ENCODE measurements at regions not wholly inside any gene's neighbourhood (a gene's known extent, or its start where the extent isn't known, plus 50 kb on each side); places are given as distances from the start of the nearest gene placed in this dataset.

DNA sequence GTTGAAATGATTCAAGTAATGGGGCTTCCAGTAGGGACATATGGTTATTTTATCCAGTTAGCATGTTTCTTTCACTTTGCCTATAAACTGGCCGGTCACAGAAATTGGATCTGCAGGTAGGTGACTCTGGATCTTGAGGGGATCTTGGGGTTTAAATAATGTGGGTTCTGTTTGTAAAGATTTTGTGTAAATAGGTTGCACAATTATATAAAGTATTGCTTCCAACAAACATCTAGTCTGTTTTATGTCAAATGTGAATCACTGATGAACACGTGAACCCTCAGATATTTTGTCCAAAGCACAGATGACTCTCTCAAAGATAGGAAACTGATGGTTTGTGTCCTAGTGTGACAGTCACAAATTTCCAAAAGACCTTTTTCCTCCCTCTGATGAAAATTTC, 98.4 kb downstream of the ZIC5 start:
- no peak overlapping the region for H3K27ac ChIP-seq (ENCODE audit: low read depth in 2 of 2, low read length in 2 of 2)
- H3K4me3 ChIP-seq (ENCODE audit: low read length in 2 of 2) = no peak overlapping the region
- H3K4me1 ChIP-seq (ENCODE audit: control insufficient read depth in 2 of 2, insufficient read depth in 2 of 2, low read length in 2 of 2) = no peaks in the 10 kb centered on the region
- no peaks in the 10 kb centered on the region for H3K36me3 ChIP-seq (ENCODE audit: control insufficient read depth in 2 of 2, insufficient read depth in 2 of 2, low read length in 2 of 2)
- no peaks in the 10 kb centered on the region for H3K9me3 ChIP-seq (ENCODE audit: control insufficient read depth in 2 of 2, low read length in 2 of 2)
- no peak overlapping the region for H3K9ac ChIP-seq (ENCODE audit: low read depth in 1 of 2, low read length in 2 of 2)
- no peaks in the 10 kb centered on the region for H3K27me3 ChIP-seq (ENCODE audit: control insufficient read depth in 2 of 2, insufficient read depth in 2 of 2, low read length in 2 of 2)

DNA sequence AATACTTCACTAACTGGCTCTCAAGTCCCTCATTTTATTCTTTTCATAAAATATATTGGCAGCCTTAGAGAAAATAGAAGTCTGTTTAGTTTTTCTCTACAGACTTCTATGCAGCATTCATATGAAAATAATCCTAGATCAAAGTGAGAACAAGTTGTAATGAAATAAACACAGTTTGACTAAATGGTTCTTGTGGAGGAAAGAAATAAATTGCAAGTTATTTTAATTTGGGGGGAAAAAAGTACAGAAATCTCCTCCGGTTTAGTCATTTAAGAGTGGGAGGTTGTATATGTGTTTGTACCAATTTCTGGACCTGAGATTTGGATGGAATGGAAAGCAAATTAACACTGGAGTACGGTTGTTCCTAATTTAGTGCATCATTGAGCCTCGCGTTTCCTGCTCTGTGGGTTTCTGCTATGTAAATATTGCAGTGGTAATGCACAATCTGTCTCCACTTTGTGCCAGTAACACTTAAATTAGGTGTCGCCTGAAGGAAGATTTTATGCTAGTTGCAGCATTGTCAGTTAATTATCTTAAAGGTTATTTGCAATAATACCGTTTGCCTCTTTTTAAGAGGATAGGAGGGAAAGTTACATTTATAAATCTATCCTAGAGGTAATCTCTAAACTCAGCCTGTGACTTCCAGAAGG, 100.2 kb downstream of the ZIC5 start:
- no peaks in the 10 kb centered on the region for H3K27me3 ChIP-seq (ENCODE audit: control insufficient read depth in 2 of 2, insufficient read depth in 2 of 2, low read length in 2 of 2)
- no peak overlapping the region for H3K27ac ChIP-seq (ENCODE audit: low read depth in 2 of 2, low read length in 2 of 2)
- H3K9me3 ChIP-seq (ENCODE audit: control insufficient read depth in 2 of 2, low read length in 2 of 2) = no peaks in the 10 kb centered on the region
- no peaks in the 10 kb centered on the region for H3K4me1 ChIP-seq (ENCODE audit: control insufficient read depth in 2 of 2, insufficient read depth in 2 of 2, low read length in 2 of 2)
- no peak overlapping the region for H3K4me3 ChIP-seq (ENCODE audit: low read length in 2 of 2)
- H3K9ac ChIP-seq (ENCODE audit: low read depth in 1 of 2, low read length in 2 of 2) = no peak overlapping the region
- H3K36me3 ChIP-seq (ENCODE audit: control insufficient read depth in 2 of 2, insufficient read depth in 2 of 2, low read length in 2 of 2) = no peaks in the 10 kb centered on the region

DNA sequence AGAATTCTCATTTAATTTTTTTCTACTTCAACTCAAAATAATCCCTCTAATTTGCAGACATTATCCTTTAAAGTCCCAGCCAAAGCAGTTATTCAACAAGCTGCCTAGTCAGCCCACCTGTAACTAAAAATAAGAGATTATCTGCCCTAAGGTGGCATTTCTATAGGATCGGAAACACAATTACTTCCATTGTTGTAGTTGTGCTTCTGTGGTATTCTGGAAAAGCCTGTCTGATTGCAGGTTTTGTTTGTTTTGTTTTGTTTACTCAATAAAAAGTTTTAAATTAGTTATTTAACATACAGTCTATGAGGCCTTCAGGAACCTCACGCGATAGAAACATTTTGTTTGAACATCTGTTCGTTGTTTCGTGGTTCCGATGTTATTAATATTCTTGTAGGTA, 101.0 kb downstream of the ZIC5 start:
- Histone ChIP-seq H3K27ac (ENCODE audit: low read depth in 2 of 2, low read length in 2 of 2) (no peak overlapping the region), H3K9ac (ENCODE audit: low read depth in 1 of 2, low read length in 2 of 2) (no peak overlapping the region), H3K27me3 (ENCODE audit: control insufficient read depth in 2 of 2, insufficient read depth in 2 of 2, low read length in 2 of 2) (no peaks in the 10 kb centered on the region), H3K36me3 (ENCODE audit: control insufficient read depth in 2 of 2, insufficient read depth in 2 of 2, low read length in 2 of 2) (no peaks in the 10 kb centered on the region), H3K4me1 (ENCODE audit: control insufficient read depth in 2 of 2, insufficient read depth in 2 of 2, low read length in 2 of 2) (no peaks in the 10 kb centered on the region), H3K4me3 (ENCODE audit: low read length in 2 of 2) (no peak overlapping the region), H3K9me3 (ENCODE audit: control insufficient read depth in 2 of 2, low read length in 2 of 2) (no peaks in the 10 kb centered on the region)

DNA sequence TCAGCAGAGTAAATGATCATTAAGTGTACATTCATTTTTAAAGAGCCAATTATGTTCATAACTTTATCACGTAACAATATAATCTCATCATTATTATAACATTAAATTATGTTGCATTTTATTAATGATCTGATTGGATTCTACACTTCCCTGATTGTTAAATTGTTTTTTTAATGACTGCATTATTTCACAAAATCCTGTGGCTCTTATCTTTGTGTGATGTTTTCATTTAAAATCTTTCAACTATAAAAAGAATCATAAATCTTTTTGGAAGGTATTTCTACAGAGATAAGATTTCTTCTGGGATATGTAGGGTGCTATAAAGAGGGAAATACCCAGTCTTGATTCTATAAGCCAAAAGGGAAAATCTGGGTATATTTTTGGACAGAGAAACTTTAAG, 101.7 kb downstream of the ZIC5 start:
- Histone ChIP-seq H3K4me3 (ENCODE audit: low read length in 2 of 2) (no peak overlapping the region), H3K27me3 (ENCODE audit: control insufficient read depth in 2 of 2, insufficient read depth in 2 of 2, low read length in 2 of 2) (no peaks in the 10 kb centered on the region), H3K36me3 (ENCODE audit: control insufficient read depth in 2 of 2, insufficient read depth in 2 of 2, low read length in 2 of 2) (no peaks in the 10 kb centered on the region), H3K27ac (ENCODE audit: low read depth in 2 of 2, low read length in 2 of 2) (no peak overlapping the region), H3K9ac (ENCODE audit: low read depth in 1 of 2, low read length in 2 of 2) (no peak overlapping the region), H3K9me3 (ENCODE audit: control insufficient read depth in 2 of 2, low read length in 2 of 2) (no peaks in the 10 kb centered on the region), H3K4me1 (ENCODE audit: control insufficient read depth in 2 of 2, insufficient read depth in 2 of 2, low read length in 2 of 2) (no peaks in the 10 kb centered on the region)

DNA sequence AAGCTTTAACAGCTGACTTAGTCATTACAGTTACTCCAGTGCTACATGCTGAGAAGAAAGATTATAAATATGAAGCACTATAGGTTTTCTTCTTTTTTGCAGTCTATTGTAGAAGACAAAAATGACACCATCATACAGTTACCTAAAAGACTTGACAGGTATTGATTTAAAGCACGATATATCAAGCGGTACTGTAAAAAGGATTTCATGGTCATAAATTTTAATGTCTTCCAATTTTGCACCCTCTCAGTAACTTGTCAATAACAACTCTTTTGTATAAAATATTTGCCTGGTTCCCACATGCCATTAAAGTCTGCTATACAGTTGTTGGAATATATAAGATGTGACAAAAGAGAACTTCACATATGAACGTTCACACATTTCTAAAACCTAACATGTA, 102.8 kb downstream of the ZIC5 start:
- Histone ChIP-seq H3K27ac (ENCODE audit: low read depth in 2 of 2, low read length in 2 of 2) (no peak overlapping the region), H3K4me3 (ENCODE audit: low read length in 2 of 2) (no peak overlapping the region), H3K9ac (ENCODE audit: low read depth in 1 of 2, low read length in 2 of 2) (no peak overlapping the region), H3K9me3 (ENCODE audit: control insufficient read depth in 2 of 2, low read length in 2 of 2) (no peaks in the 10 kb centered on the region), H3K4me1 (ENCODE audit: control insufficient read depth in 2 of 2, insufficient read depth in 2 of 2, low read length in 2 of 2) (no peaks in the 10 kb centered on the region), H3K27me3 (ENCODE audit: control insufficient read depth in 2 of 2, insufficient read depth in 2 of 2, low read length in 2 of 2) (no peaks in the 10 kb centered on the region), H3K36me3 (ENCODE audit: control insufficient read depth in 2 of 2, insufficient read depth in 2 of 2, low read length in 2 of 2) (no peaks in the 10 kb centered on the region)

DNA sequence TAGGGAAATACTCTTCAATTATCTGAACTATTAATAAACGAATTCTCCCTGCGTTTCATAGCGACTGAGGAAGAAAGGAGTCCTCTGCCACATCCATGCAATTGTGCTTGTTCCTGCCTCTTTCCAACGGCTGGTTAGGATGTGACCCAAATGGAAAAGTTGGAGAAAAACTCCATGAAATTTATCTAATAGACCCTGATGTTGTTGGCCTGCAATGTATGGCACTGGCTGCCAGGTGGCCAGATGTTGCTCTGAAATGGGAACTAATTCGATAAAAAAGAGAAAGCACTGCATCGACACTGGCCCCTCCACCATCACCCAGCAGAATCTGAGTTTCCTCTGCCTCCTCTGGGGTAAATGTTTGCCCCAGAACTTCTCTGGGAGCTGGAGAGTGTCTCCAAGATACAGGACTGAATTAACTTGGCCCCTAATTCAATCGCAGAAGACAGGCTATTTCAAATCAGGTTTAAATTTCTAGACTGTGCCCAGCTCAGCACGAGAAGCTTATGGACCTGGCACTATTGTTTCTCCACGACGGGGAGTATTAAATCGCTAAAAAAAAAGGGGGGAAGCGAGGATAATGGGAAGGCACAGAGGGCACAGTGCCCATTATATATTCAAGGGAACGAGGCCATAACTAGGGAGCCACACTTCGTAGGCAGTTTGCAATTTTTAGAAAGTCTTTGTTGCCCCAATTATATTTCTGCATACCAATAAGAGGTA, 103.9 kb downstream of the ZIC5 start:
- Histone ChIP-seq H3K36me3 (ENCODE audit: control insufficient read depth in 2 of 2, insufficient read depth in 2 of 2, low read length in 2 of 2) (no peaks in the 10 kb centered on the region), H3K9me3 (ENCODE audit: control insufficient read depth in 2 of 2, low read length in 2 of 2) (no peaks in the 10 kb centered on the region), H3K27me3 (ENCODE audit: control insufficient read depth in 2 of 2, insufficient read depth in 2 of 2, low read length in 2 of 2) (no peaks in the 10 kb centered on the region), H3K9ac (ENCODE audit: low read depth in 1 of 2, low read length in 2 of 2) (no peak overlapping the region), H3K27ac (ENCODE audit: low read depth in 2 of 2, low read length in 2 of 2) (no peak overlapping the region), H3K4me1 (ENCODE audit: control insufficient read depth in 2 of 2, insufficient read depth in 2 of 2, low read length in 2 of 2) (no peaks in the 10 kb centered on the region), H3K4me3 (ENCODE audit: low read length in 2 of 2) (no peak overlapping the region)

DNA sequence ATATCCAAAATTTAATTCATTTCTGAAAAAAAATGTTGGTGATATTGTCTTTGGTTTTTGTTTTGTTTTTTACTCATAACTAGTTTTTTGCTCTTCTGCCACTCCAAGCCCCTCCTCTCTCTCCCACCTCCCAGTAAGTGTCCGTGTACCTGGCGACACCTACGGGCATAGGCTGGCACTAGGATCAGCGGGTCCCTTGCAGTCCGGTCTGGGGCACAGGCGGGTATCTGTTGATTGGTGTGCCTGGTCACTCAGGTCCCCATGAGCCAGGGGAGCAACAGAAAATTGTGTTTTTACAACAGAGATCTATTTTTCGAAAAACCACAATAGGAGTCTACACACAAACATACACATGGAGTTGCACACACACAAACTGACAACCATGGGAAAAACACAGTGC, 104.8 kb downstream of the ZIC5 start:
- no peak overlapping the region for H3K9ac ChIP-seq (ENCODE audit: low read depth in 1 of 2, low read length in 2 of 2)
- H3K4me3 ChIP-seq (ENCODE audit: low read length in 2 of 2) = no peak overlapping the region
- no peaks in the 10 kb centered on the region for H3K4me1 ChIP-seq (ENCODE audit: control insufficient read depth in 2 of 2, insufficient read depth in 2 of 2, low read length in 2 of 2)
- no peak overlapping the region for H3K27ac ChIP-seq (ENCODE audit: low read depth in 2 of 2, low read length in 2 of 2)
- no peaks in the 10 kb centered on the region for H3K36me3 ChIP-seq (ENCODE audit: control insufficient read depth in 2 of 2, insufficient read depth in 2 of 2, low read length in 2 of 2)
- no peaks in the 10 kb centered on the region for H3K27me3 ChIP-seq (ENCODE audit: control insufficient read depth in 2 of 2, insufficient read depth in 2 of 2, low read length in 2 of 2)
- no peaks in the 10 kb centered on the region for H3K9me3 ChIP-seq (ENCODE audit: control insufficient read depth in 2 of 2, low read length in 2 of 2)

DNA sequence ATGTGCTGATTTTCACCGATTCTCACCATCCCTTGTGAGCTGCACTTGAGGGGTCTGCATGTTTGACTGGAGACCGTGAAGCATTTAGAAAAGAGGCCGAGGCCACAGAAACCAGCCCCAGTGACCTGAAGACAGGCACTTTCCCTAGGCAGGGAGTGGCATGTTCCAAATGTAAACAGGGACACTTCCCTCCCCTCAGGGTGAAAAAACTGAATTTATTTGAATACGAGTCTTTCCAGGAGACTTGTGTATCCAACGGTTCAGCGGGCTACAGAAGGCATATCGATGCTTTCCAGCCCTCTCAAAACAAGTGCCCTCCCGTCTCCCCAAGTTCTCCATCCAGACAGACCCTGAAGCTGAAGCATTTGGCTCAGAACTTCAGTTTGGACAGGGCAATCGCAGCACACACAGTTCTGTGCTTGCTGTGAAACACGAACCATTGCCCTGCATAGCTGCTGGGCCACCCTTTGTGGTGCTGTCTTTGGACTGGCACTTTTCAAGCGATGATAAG, 106.1 kb downstream of the ZIC5 start:
- Histone ChIP-seq H3K4me3 (ENCODE audit: low read length in 2 of 2) (no peak overlapping the region), H3K9me3 (ENCODE audit: control insufficient read depth in 2 of 2, low read length in 2 of 2) (no peaks in the 10 kb centered on the region), H3K4me1 (ENCODE audit: control insufficient read depth in 2 of 2, insufficient read depth in 2 of 2, low read length in 2 of 2) (no peaks in the 10 kb centered on the region), H3K9ac (ENCODE audit: low read depth in 1 of 2, low read length in 2 of 2) (no peak overlapping the region), H3K27ac (ENCODE audit: low read depth in 2 of 2, low read length in 2 of 2) (no peak overlapping the region), H3K36me3 (ENCODE audit: control insufficient read depth in 2 of 2, insufficient read depth in 2 of 2, low read length in 2 of 2) (no peaks in the 10 kb centered on the region), H3K27me3 (ENCODE audit: control insufficient read depth in 2 of 2, insufficient read depth in 2 of 2, low read length in 2 of 2) (no peaks in the 10 kb centered on the region)

DNA sequence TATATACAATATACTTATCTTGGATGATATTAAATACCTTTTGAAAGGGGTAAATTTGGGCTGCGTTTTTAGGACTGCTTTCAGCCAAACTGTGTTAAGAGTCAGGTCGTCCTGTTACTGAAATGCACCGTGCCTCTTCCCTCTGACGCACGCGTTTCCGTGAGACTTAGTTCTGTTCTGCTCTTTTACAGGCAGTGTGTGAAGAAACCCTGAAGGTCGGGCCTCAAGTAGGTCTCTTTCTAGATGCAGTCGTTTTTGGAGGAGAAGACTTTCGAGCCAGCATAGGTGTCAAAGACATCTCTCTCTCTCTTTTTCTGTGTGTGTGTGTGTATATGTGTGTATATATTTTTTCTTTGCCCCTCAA, 107.0 kb downstream of the ZIC5 start:
- H3K9ac ChIP-seq (ENCODE audit: low read depth in 1 of 2, low read length in 2 of 2) = no peak overlapping the region
- H3K9me3 ChIP-seq (ENCODE audit: control insufficient read depth in 2 of 2, low read length in 2 of 2) = no peaks in the 10 kb centered on the region
- no peak overlapping the region for H3K4me3 ChIP-seq (ENCODE audit: low read length in 2 of 2)
- no peaks in the 10 kb centered on the region for H3K36me3 ChIP-seq (ENCODE audit: control insufficient read depth in 2 of 2, insufficient read depth in 2 of 2, low read length in 2 of 2)
- no peaks in the 10 kb centered on the region for H3K4me1 ChIP-seq (ENCODE audit: control insufficient read depth in 2 of 2, insufficient read depth in 2 of 2, low read length in 2 of 2)
- H3K27ac ChIP-seq (ENCODE audit: low read depth in 2 of 2, low read length in 2 of 2) = no peak overlapping the region
- H3K27me3 ChIP-seq (ENCODE audit: control insufficient read depth in 2 of 2, insufficient read depth in 2 of 2, low read length in 2 of 2) = no peaks in the 10 kb centered on the region

DNA sequence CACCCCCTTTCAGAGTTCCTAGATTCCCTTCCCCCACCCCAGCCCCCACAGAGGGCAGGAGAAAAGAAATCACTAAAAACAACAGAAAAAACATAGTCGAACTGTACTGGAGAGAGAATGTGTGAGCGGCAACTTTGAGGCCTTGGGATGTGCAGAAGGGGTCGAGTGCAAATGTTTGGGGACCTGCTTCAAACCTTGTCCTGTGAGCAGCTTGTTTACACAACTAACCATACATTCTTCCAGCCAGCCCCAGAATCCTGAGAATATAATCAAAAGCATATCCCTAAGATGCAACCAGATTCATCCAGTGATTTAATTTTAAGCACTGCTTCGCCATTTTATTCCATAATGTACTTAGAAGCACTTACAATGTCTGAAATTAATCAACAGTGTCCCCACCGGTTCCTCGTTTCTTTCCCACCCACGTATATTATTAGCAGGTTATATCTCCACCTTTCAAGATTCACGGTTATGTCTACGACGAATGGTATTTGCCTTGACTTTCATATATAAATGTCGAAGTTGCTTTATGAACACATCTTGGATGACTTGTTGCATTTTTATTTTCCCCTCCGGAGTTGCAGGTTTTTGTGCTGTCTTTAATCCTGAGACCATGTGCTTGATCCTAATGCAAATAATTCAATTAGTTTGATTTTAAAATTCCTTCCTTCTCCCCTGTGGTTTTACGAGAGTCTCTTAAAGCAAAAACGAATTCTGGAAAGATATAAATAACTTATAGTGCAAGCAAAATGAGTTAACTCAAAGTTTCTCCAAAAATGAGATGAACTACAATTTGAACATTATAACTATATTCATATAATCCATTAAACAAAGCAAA, 107.6 kb downstream of the ZIC5 start:
- peaks cover 0 to 2% of the 10 kb centered on the region in 2 donors for H3K4me1 ChIP-seq (ENCODE audit: control insufficient read depth in 2 of 2, insufficient read depth in 2 of 2, low read length in 2 of 2)
- H3K9ac ChIP-seq (ENCODE audit: low read depth in 1 of 2, low read length in 2 of 2) = no peak overlapping the region
- H3K4me3 ChIP-seq (ENCODE audit: low read length in 2 of 2) = no peak overlapping the region
- H3K27ac ChIP-seq (ENCODE audit: low read depth in 2 of 2, low read length in 2 of 2) = no peak overlapping the region
- H3K36me3 ChIP-seq (ENCODE audit: control insufficient read depth in 2 of 2, insufficient read depth in 2 of 2, low read length in 2 of 2) = no peaks in the 10 kb centered on the region
- no peaks in the 10 kb centered on the region for H3K9me3 ChIP-seq (ENCODE audit: control insufficient read depth in 2 of 2, low read length in 2 of 2)
- H3K27me3 ChIP-seq (ENCODE audit: control insufficient read depth in 2 of 2, insufficient read depth in 2 of 2, low read length in 2 of 2) = no peaks in the 10 kb centered on the region
